Hematopoietic multipotent progenitor cell treated with erythropoietin and hydrocortisone succinate and interleukin-3 and kit ligand, for 17 days (in vitro differentiated cells): ENCODE measurements at regions not wholly inside any gene's neighbourhood (a gene's known extent, or its start where the extent isn't known, plus 50 kb on each side); places are given as distances from the start of the nearest gene placed in this dataset.

Experiments
- DNase-seq: peaks from one replicate; pipeline ENCODE4 v3.0.0-alpha.2; 2015; ENCODE audit warnings: low spot score

GRCh38 chr2:16118611-16119590, 178.6 kb downstream of the MYCN start:
- DNase-seq: no peak

DNA sequence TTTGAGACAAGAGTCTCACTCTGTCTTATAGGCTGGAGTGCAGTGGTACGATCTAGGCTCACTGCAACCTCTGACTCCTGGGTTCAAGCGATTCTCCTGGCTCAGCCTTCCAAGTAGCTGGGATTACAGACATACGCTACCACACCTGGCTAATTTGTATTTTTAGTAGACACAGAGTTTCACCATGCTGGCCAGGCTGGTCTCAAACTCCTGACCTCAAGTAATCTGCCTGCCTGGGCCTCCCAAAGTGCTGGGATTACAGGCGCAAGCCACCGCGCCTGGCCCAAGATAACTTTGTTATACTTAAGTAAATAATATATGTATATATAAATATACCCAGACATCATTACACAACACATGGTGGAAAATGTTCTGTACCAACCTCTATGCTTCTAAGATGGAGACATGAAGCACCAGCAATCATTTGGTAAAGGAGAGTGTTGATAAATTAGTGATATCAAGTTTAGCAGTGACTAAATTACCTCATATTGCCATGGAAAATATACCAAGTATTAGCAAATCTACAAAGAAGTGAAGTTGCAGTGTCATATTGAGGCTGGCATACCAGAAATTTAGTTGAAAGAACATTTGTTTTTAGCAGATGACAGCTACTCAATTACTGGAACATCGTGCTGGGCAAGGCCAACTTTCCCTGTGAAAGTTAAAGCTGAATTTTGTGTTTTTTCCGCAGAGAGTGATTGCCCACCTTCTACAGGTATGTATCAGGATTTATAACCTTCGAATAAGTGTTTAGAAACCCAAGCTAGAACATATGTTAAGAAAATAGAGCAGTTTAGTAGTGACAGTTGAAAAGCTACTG, 177.7 kb downstream of the MYCN start:
- no peak for DNase-seq

DNA sequence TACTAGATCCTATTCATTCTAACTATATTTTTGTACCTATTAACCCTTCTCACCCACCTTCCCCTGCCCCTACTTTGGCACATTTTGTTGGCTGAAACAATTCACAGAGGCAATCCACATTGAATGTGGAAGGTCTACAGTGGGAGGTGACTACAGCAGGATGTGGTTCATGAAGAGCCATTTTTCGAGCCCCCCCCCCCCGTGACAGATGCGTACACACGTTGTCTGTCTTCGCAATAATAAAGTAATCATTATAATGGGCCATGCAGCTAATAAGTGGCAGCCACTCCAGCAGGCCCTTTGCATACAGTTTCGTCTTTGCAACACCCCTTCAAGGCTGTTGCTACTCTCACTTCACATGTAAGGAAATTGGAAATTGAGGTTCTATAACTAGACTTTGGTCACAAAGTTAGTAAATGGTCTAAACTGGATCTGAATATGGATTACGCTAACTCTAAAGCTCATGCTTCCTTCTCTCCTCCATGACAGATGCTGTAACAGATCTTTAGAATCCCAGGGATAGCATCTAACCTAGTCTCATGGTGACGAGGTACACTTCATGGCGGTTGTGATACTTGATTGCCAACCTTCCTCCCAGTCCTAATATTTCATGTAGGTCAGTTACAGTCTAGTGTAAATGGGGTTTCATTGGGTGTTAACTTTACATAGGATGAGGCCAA, 176.8 kb downstream of the MYCN start:
- no peak for DNase-seq

DNA sequence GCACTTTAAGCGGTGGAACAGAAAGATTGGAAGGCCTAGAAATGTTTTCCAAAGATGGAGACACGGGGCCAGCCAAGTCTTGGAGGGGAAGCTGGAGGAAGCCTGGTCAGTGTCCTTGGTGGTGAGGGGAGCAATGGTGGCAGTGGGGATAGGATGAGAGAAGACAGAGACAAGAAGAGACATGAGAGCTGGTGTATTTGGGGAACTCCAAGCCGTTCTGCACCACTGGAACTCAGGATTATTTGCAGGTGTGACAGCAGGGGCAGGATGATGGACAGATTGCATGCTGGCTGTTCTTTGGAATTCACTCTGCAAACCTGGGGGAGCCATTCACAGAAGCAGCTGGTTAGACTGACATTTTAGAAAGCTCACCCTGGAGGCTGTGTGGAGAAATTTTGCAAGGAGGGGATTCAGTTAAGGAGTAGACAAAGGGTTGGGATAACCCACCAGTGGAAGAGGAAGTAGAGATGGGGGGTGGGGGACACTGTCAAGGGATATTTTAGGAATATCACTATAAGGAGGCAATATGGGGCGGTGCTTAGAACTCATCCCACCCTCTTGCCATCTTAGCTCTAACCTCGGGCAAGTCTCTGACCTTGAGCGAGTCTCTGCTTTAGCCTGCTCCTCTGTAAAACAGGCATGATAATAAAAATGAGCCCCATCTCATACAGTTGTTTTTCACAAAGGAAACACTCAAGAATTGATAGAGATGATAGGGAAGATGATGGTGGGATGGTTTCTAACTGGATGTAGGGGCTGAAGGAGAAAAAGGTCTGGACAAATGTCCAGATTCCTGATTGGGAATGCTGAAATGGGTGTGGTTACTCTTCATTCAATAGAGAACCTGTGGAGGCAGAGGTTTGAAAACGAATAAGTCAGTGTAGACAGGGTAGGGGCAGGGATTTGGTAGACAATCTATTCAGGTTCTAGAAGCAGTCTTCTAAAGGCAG, 175.8 kb downstream of the MYCN start:
- no peak for DNase-seq

DNA sequence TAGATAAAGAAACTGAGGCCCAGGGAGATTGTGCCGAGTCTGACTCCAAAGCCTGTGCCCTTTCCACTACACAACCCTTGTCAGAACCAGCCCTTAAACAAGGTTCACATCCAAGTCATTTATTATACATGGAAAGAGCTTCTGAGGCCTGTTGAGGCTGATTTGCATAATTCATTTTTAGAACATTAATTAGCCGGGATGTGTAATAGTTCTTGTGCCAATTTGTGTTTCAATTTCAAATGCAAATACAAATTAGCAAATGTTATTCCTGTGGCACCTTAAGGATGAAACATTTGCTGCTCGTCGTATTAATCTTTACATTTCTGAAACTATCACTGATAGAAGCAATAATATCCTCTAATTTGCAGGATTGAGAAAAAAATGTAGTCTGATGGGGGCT, 174.9 kb downstream of the MYCN start:
- DNase-seq: no peak

DNA sequence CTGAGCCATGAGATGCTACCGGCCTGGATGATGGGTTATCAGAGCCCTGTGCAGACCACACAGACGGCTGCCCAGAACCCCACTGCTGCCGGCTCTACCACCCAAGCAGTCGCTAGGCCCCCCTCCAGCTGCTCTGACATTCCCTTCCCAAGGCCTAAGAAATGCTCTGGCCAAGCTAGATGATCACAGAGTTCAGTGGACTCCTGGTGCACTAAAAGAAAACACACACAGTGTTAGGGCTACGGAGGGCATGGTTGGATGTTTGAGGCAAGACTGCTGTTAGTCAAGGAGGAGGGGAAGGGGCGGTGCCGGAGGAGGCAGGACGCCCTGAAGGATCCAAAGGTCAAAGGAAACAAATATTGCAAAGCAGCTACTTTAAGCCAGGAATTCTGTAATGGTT, 174.5 kb downstream of the MYCN start:
- no peak for DNase-seq

GRCh38 chr2:16114070-16114469, 173.7 kb downstream of the MYCN start:
- no peak for DNase-seq

DNA sequence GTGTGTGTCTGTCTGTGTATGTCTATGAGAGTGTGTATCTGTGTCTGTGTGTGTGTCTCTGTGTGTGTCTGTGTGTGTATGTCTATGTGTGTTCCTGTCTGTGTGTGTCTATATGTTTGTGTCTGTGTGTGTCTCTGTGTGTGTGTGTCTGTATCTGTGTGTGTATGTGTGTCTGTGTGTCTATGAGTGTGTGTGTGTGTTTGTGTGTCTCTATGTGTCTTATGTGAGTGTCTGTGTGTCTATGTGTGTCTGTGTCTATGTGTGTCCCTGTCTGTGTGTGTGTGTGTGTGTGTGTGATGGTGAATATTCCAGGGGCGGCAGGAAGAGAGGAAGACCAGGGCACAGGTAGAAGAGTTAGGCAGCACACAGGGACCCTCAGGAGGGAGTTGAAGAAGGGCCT, 173.2 kb downstream of the MYCN start:
- no peak for DNase-seq

DNA sequence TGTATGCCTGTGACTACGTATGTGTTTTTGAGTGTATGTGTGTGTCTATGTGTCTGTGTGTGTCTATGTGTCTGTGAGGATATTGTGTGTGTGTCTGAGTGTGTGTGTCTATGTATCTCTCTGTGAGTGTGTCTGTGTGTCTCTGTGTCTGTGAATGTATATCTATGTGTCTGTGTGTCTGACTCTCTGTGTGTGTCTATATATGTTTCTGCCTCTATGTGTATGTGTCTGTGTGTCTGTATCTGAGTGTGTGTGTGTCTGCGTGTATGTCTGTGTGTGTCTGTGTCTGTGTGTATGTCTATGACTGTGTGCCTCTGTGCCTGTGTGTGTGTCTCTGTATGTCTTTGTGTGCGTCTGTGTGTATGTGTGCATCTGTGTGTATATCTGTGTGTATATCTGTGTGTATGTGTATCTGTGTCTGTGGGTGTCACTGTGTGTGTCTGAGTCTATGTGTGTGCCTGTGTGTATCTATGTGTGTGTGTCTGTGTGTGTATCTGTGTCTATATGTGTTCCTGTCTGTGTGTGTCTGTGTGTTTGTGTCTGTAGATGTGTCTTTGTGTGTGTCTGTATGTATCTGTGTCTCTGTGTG, 172.7 kb downstream of the MYCN start:
- DNase-seq: no peak

GRCh38 chr2:16112251-16112971, 172.1 kb downstream of the MYCN start:
- DNase-seq: no peak

GRCh38 chr2:16111838-16112210, 171.5 kb downstream of the MYCN start:
- DNase-seq: no peak

DNA sequence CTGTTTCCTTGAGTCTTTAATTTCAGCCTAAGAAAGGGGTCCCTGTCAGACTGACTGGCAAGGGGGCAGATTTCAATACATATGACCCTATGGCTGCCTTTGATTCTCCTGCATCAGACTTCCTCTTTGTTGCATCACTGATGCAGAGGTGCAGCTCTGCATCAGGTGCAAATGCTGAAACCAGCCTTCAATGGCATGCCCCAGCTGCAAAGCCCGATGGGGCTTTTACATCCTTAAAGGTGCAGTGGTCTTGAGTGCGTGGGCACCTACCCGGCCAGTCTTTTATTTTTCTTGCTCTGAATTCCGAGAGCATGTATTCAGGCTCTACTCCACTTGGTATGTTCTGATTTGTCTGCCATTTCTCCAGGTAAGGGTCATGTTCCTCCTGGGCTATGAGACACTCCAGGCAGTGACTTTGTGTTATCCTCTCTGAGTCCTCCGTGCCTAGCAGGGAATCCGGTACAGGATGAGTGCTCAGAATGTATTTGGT, 169.5 kb downstream of the MYCN start:
- no peak for DNase-seq

GRCh38 chr2:16109368-16109820, 169.0 kb downstream of the MYCN start:
- no peak for DNase-seq

- DNase-seq: no peak
Measured at GRCh38 chr2:16107246-16107645, 166.9 kb downstream of the MYCN start.

- no peak for DNase-seq
Measured at GRCh38 chr2:16106619-16107018, 166.3 kb downstream of the MYCN start.

- no peak for DNase-seq
Measured at GRCh38 chr2:16105669-16106281, 165.4 kb downstream of the MYCN start.

DNA sequence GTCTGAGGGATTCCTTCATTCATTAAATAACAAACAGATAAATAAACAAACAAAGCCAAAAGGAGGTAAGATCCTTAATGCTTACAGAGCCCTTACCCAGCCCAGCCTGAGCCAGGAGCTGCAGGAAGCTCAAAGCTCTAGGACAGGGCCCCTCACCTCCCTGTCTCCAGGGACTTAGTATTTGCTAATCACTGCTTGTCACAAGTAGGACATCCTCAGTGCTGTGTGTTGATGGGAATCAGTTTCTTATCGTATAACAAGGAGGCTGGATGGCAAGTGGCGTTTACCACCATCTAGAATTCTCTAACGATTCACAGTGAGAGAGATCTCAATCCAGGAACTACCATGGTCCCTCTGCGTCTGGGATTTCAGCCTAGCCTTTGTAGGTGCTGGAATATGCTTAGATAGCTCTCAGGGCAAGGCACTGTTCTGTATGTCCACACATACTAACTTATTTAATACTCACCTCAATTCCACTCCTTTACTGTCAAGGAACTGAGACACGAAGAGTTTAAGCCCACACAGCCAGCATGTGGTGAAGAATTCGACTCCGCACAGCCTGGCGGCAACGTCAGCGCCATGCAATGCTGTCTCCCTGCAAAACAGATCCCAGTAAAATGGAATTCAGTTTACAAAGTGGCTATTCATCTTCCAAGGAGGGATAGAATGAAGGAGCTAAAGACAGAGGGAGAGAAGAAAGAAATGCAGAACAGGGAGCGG, 164.8 kb downstream of the MYCN start:
- DNase-seq: no peak

- DNase-seq: no peak
Measured at GRCh38 chr2:16104315-16104948, 164.1 kb downstream of the MYCN start.
